GM12873 (cell line): ENCODE measurements at regions not wholly inside any gene's neighbourhood (a gene's known extent, or its start where the extent isn't known, plus 50 kb on each side); places are given as distances from the start of the nearest gene placed in this dataset.

ENCODE experiments used
- TF ChIP-seq, protein P1 (sequence below): IDR thresholded peaks from 2 replicates; pipeline ENCODE4 v1.5.1; 2012; ENCODE audit warnings: low read depth, mild to moderate bottlenecking, moderate library complexity, low read length, control low read depth; ENCODE audit not compliant: insufficient read depth; ENCODE audit errors: missing control alignments

- TF ChIP-seq, protein P1, sequence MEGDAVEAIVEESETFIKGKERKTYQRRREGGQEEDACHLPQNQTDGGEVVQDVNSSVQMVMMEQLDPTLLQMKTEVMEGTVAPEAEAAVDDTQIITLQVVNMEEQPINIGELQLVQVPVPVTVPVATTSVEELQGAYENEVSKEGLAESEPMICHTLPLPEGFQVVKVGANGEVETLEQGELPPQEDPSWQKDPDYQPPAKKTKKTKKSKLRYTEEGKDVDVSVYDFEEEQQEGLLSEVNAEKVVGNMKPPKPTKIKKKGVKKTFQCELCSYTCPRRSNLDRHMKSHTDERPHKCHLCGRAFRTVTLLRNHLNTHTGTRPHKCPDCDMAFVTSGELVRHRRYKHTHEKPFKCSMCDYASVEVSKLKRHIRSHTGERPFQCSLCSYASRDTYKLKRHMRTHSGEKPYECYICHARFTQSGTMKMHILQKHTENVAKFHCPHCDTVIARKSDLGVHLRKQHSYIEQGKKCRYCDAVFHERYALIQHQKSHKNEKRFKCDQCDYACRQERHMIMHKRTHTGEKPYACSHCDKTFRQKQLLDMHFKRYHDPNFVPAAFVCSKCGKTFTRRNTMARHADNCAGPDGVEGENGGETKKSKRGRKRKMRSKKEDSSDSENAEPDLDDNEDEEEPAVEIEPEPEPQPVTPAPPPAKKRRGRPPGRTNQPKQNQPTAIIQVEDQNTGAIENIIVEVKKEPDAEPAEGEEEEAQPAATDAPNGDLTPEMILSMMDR: no peak
Observed at GRCh38 chr5:56346741-56347535, 113.8 kb upstream of the ANKRD55 start.

GRCh38 chr5:56346044-56346710, 113.0 kb upstream of the ANKRD55 start:
- TF ChIP-seq, protein P1: no peak

DNA sequence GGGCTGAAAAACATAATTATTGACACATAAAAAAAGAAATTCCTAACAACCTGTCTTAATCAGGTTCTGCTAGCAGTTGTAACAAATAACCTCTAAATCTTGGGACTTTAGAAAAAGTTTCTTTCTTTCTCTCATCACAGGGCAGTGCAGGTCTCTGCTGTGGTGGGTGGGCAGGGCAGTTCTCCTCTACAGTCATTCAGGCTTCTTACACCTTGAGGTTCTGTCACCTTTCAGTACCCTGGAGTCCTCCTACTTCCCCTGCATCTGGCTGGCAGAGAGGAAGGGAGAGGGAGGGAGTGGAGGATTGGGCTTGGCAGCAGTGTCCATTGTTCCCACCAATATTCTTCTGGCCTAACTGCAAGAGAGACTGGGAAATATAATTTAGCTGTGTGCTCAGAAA, 112.2 kb upstream of the ANKRD55 start:
- TF ChIP-seq, protein P1: no peak

GRCh38 chr5:56344594-56344993, 111.5 kb upstream of the ANKRD55 start:
- TF ChIP-seq, protein P1: no peak

DNA sequence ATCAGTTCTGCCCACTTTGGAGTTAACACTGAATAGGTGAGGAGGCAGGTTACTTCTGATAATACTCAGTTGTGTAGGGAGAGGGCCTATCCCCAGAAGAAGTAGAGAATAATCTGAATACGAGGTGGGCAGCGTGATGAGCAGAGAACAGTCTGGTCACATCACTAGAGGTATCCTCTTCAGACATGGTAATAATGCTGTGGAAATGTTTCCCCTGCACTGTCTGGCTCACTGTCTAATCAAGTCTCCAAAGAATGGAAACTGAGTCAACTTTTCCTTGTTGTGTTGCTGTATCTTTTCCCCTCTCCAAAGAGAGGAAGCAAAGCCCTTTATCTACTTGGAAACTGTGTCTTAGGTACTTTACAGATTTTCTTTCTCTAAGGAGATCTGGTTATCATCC, 110.9 kb upstream of the ANKRD55 start:
- TF ChIP-seq, protein P1: no peak

GRCh38 chr5:56342616-56343015, 109.5 kb upstream of the ANKRD55 start:
- TF ChIP-seq, protein P1: no peak

DNA sequence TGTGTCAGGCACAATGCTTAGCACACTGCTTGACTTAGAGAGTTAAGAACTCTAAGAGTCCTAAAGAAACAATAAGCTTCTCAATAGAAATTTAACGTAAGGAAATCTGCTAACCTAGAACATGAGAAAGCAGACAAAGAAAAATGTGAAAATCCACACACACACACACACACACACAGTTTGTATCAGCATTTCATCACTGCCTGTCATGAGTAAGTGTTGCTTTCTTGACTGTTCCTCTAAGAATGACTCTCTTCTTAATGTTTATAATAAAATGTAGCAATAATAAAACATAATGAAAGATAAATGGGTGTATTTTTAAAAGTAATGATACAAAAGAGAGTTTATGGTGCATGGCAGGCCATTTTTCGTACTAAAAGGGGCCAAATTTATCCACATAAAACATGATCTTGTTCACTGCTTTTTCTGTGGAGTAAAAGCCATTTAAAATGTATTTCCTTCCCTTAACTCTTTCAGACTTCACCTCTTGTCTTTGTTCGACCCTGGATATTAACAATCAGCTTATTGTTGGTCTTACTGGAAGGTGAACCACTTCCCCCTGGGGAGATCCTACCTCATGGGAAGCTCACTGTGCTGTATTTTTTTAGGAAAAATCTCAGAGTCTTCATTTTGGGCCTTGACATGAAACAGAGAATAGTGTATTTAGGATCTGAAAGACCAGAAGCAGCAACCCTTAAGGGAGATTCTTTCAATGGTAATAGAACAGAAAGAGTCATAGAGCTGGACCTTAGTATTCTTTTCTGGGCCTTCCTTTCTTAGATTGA, 107.3 kb upstream of the ANKRD55 start:
- TF ChIP-seq, protein P1: no peak
